ENCODE measurements at regions not wholly inside any gene's neighbourhood (a gene's known extent, or its start where the extent isn't known, plus 50 kb on each side); places are given as distances from the start of the nearest gene placed in this dataset.

GRCh38 chr3:188051801-188052168, 102.2 kb upstream of the LPP start:
- H3K27ac Mint-ChIP-seq, result peak overlapping the region in 1 of 7 donors; percentile 16
- no peaks in the 10 kb centered on the region for H3K79me2 ChIP-seq (ENCODE audit: insufficient read depth, low read length)
- H3K9me3 Mint-ChIP-seq, result no peaks in the 10 kb centered on the region
- H3K36me3 Mint-ChIP-seq, result no peaks in the 10 kb centered on the region
- no peak for TF ChIP-seq CTCF (IDR thresholded peaks at IDR 0.05)
- H3K4me1 ChIP-seq (ENCODE audit: control insufficient read depth in 1 of 2, insufficient read depth in 2 of 2, low read length in 2 of 2), result peaks cover 7 to 10% of the 10 kb centered on the region in 2 donors
- H2AFZ ChIP-seq (ENCODE audit: insufficient read depth, low read depth, low read length, poor library complexity, severe bottlenecking), result no peak overlapping the region
- H3K9ac ChIP-seq (ENCODE audit: insufficient read depth, low read length, poor library complexity, severe bottlenecking), result no peak overlapping the region
- peaks cover 6 to 7% (median 7%) of the 10 kb centered on the region in 3 donors for H3K27me3 Mint-ChIP-seq (ENCODE audit: low read depth in 3 of 3)
- no peak overlapping the region for H3K4me3 ChIP-seq (replicated peaks in 1 of 3; ENCODE audit: low read depth in 2 of 3, low read length in 3 of 3)
- H3K27ac ChIP-seq (ENCODE audit: low read depth in 1 of 2, low read length in 2 of 2), result no peak overlapping the region
- intact Hi-C loops (cut with micrococcal nuclease), result no loop called here
- WGBS (ENCODE audit: insufficient coverage), result 100% methylated on average over 1 of the region's 8 CpGs
- no peak for DNase-seq
- H3K4me1 Mint-ChIP-seq, result peaks cover 21% of the 10 kb centered on the region
- H3K9me3 ChIP-seq (replicated peaks in 1 of 2; ENCODE audit: control insufficient read depth in 1 of 2, insufficient read depth in 1 of 2, low read length in 2 of 2), result no peaks in the 10 kb centered on the region
- H4K20me1 ChIP-seq (ENCODE audit: insufficient read depth, low read length), result no peaks in the 10 kb centered on the region
- H3K4me2 ChIP-seq (replicated peaks; ENCODE audit: extremely low read depth, low read length, poor library complexity, severe bottlenecking), result no peak overlapping the region
- H3K36me3 ChIP-seq (replicated peaks in 1 of 2; ENCODE audit: control insufficient read depth in 1 of 2, insufficient read depth in 2 of 2, low read length in 2 of 2), result no peaks in the 10 kb centered on the region
- no peaks in the 10 kb centered on the region for H3K27me3 ChIP-seq (ENCODE audit: control insufficient read depth in 2 of 2, insufficient read depth in 2 of 2, low read length in 2 of 2)
- no peak overlapping the region for H3K4me3 Mint-ChIP-seq

GRCh38 chr3:188052169-188053035, 101.6 kb upstream of the LPP start:
- Mint-ChIP-seq H3K9me3 (no peaks in the 10 kb centered on the region), H3K27me3 (ENCODE audit: low read depth in 3 of 3) (peaks cover 6 to 7% (median 7%) of the 10 kb centered on the region in 3 donors), H3K4me3 (no peak overlapping the region), H3K27ac (peak overlapping the region in 2 of 7 donors; percentile 7 to 57), H3K4me1 (peaks cover 21% of the 10 kb centered on the region), H3K36me3 (no peaks in the 10 kb centered on the region)
- Histone ChIP-seq H3K4me3 (replicated peaks in 1 of 3; ENCODE audit: low read depth in 2 of 3, low read length in 3 of 3) (no peak overlapping the region), H3K4me1 (ENCODE audit: control insufficient read depth in 1 of 2, insufficient read depth in 2 of 2, low read length in 2 of 2) (peaks cover 7 to 10% of the 10 kb centered on the region in 2 donors), H3K79me2 (ENCODE audit: insufficient read depth, low read length) (no peaks in the 10 kb centered on the region), H3K4me2 (replicated peaks; ENCODE audit: extremely low read depth, low read length, poor library complexity, severe bottlenecking) (no peak overlapping the region), H2AFZ (ENCODE audit: insufficient read depth, low read depth, low read length, poor library complexity, severe bottlenecking) (no peak overlapping the region), H3K27ac (ENCODE audit: low read depth in 1 of 2, low read length in 2 of 2) (no peak overlapping the region), H3K9ac (ENCODE audit: insufficient read depth, low read length, poor library complexity, severe bottlenecking) (no peak overlapping the region), H4K20me1 (ENCODE audit: insufficient read depth, low read length) (no peaks in the 10 kb centered on the region), H3K9me3 (replicated peaks in 1 of 2; ENCODE audit: control insufficient read depth in 1 of 2, insufficient read depth in 1 of 2, low read length in 2 of 2) (no peaks in the 10 kb centered on the region), H3K27me3 (ENCODE audit: control insufficient read depth in 2 of 2, insufficient read depth in 2 of 2, low read length in 2 of 2) (no peaks in the 10 kb centered on the region), H3K36me3 (replicated peaks in 1 of 2; ENCODE audit: control insufficient read depth in 1 of 2, insufficient read depth in 2 of 2, low read length in 2 of 2) (no peaks in the 10 kb centered on the region)
- 81% methylated on average over 16 of the region's 17 CpGs for WGBS (ENCODE audit: insufficient coverage)
- intact Hi-C loops (cut with micrococcal nuclease), result no loop called here
- TF ChIP-seq CTCF (IDR thresholded peaks at IDR 0.05), result no peak
- DNase-seq, result no peak

All from CD14-positive monocyte (primary cell).